CD14-positive monocyte (primary cell): ENCODE measurements at regions not wholly inside any gene's neighbourhood (a gene's known extent, or its start where the extent isn't known, plus 50 kb on each side); places are given as distances from the start of the nearest gene placed in this dataset.

Source experiments
- DNase-seq, 3 donors: peaks; one replicate each; pipeline ENCODE4 v3.0.0-alpha.2; 2011 to 2022
- H2AFZ ChIP-seq: 2 replicates; pipeline ENCODE4 v1.6.0; 2012; ENCODE audit warnings: mild to moderate bottlenecking, low read depth, low read length, inconsistent platforms; ENCODE audit not compliant: insufficient read depth, poor library complexity, severe bottlenecking
- H3K27ac ChIP-seq, 2 donors: 1 replicate in 1 of 2; 2 replicates in 1 of 2; pipeline ENCODE4 v1.5.1; 2012 to 2013; ENCODE audit warnings: low read length in 2 of 2, control low read depth in 1 of 2, inconsistent platforms in 1 of 2, low read depth in 1 of 2, mild to moderate bottlenecking in 1 of 2
- H3K27me3 ChIP-seq, 2 donors: one replicate each; pipeline versions ENCODE4 v1.6.0 to v1.6.1; 2011 to 2013; ENCODE audit warnings: low read length in 2 of 2; ENCODE audit not compliant: control insufficient read depth in 2 of 2, insufficient read depth in 2 of 2
- H3K36me3 ChIP-seq, 2 donors: replicated peaks in 1 of 2; 1 replicate in 1 of 2; 2 replicates in 1 of 2; pipeline versions ENCODE4 v1.5.1 to v1.6.1; 2012 to 2013; ENCODE audit warnings: low read length in 2 of 2, control low read depth in 1 of 2, inconsistent platforms in 1 of 2, mild to moderate bottlenecking in 1 of 2; ENCODE audit not compliant: insufficient read depth in 2 of 2, control insufficient read depth in 1 of 2
- H3K4me1 ChIP-seq, 2 donors: 1 replicate in 1 of 2; 2 replicates in 1 of 2; pipeline versions ENCODE4 v1.5.1 to v1.6.1; 2012 to 2013; ENCODE audit warnings: low read length in 2 of 2, control low read depth in 1 of 2, inconsistent platforms in 1 of 2, mild to moderate bottlenecking in 1 of 2, moderate library complexity in 1 of 2; ENCODE audit not compliant: insufficient read depth in 2 of 2, control insufficient read depth in 1 of 2
- H3K4me2 ChIP-seq: replicated peaks from 2 replicates; pipeline ENCODE3; 2012; ENCODE audit warnings: low read length, moderate library complexity, mild to moderate bottlenecking; ENCODE audit not compliant: poor library complexity, severe bottlenecking; ENCODE audit errors: extremely low read depth
- H3K4me3 ChIP-seq, 3 experiments: fragments of 200-600 bp in 1 of 3; sonication (generic) in 1 of 3; replicated peaks in 1 of 3; 1 replicate in 2 of 3; 2 replicates in 1 of 3; pipeline ENCODE4 v1.5.1; 2011 to 2013; ENCODE audit warnings: low read length in 3 of 3, mild to moderate bottlenecking in 3 of 3, control low read depth in 2 of 3, low read depth in 2 of 3, inconsistent platforms in 1 of 3, moderate library complexity in 1 of 3
- H3K79me2 ChIP-seq: 2 replicates; pipeline ENCODE4 v1.6.0; 2012; ENCODE audit warnings: mild to moderate bottlenecking, control low read depth, inconsistent platforms, low read length, moderate library complexity; ENCODE audit not compliant: insufficient read depth
- H3K9ac ChIP-seq: 2 replicates; pipeline ENCODE4 v1.6.0; 2017; ENCODE audit warnings: low read length, mild to moderate bottlenecking; ENCODE audit not compliant: insufficient read depth, poor library complexity, severe bottlenecking
- H3K9me3 ChIP-seq, 2 donors: replicated peaks in 1 of 2; 1 replicate in 1 of 2; 2 replicates in 1 of 2; pipeline versions ENCODE4 v1.5.1 to v1.6.1; 2012 to 2013; ENCODE audit warnings: low read length in 2 of 2, control low read depth in 1 of 2; ENCODE audit not compliant: control insufficient read depth in 1 of 2, insufficient read depth in 1 of 2
- H4K20me1 ChIP-seq: 2 replicates; pipeline ENCODE4 v1.6.0; 2012; ENCODE audit warnings: mild to moderate bottlenecking, low read length, control low read depth, moderate library complexity; ENCODE audit not compliant: insufficient read depth
- H3K27ac Mint-ChIP-seq, 7 donors: one replicate each; pipeline ENCODE4 v1.8.0; 2020; ENCODE audit warnings: mild to moderate bottlenecking in 7 of 7, mixed read lengths in 7 of 7, moderate library complexity in 6 of 7, inconsistent platforms in 2 of 7
- H3K27me3 Mint-ChIP-seq, 3 donors: one replicate each; pipeline ENCODE4 v1.8.0; 2021 to 2022; ENCODE audit warnings: low read depth in 3 of 3, mild to moderate bottlenecking in 3 of 3, mixed read lengths in 3 of 3, moderate library complexity in 3 of 3, inconsistent platforms in 1 of 3
- H3K36me3 Mint-ChIP-seq, 2 donors: one replicate each; pipeline ENCODE4 v1.8.0; 2020; ENCODE audit warnings: mixed read lengths in 2 of 2, inconsistent platforms in 1 of 2, mild to moderate bottlenecking in 1 of 2
- H3K4me1 Mint-ChIP-seq: one replicate; pipeline ENCODE4 v1.8.0; 2020; ENCODE audit warnings: mild to moderate bottlenecking, mixed read lengths
- H3K4me3 Mint-ChIP-seq, 2 donors: one replicate each; pipeline ENCODE4 v1.8.0; 2020; ENCODE audit warnings: mild to moderate bottlenecking in 2 of 2, mixed read lengths in 2 of 2, moderate library complexity in 1 of 2
- H3K9me3 Mint-ChIP-seq, 7 donors: one replicate each; pipeline ENCODE4 v1.8.0; 2020 to 2022; ENCODE audit warnings: mixed read lengths in 7 of 7, mild to moderate bottlenecking in 6 of 7, moderate library complexity in 6 of 7, inconsistent platforms in 2 of 7
- CTCF ChIP-seq: fragments of 200-600 bp; IDR thresholded peaks from one replicate; pipeline ENCODE4 v1.8.0; 2022; ENCODE audit warnings: antibody characterized with exemption, mild to moderate bottlenecking
- WGBS: methylation state at CpG from one replicate; pipeline ENCODE4 v1.1.5; 2013; ENCODE audit warnings: missing lambda C conversion rate; ENCODE audit not compliant: insufficient coverage; 5-methylcytosine and 5-hydroxymethylcytosine counted together
- intact Hi-C, 2 donors: fragments of 100-400 bp; cut with micrococcal nuclease; formaldehyde crosslinking; loops; one replicate each; pipeline versions ENCODE4 v1.15.0 to v1.15.1; 2023

GRCh38 chr16:79347277-79347676 lies 253.3 kb downstream of the MAF start:
- H3K27me3 ChIP-seq, result peaks cover 5 to 8% of the 10 kb centered on the region in 2 donors
- TF ChIP-seq CTCF, result no peak
- H3K27ac ChIP-seq, result no peak overlapping the region
- no peaks in the 10 kb centered on the region for H3K4me1 ChIP-seq
- no peaks in the 10 kb centered on the region for H3K79me2 ChIP-seq
- H4K20me1 ChIP-seq, result no peaks in the 10 kb centered on the region
- Mint-ChIP-seq H3K4me1 (peaks cover 2% of the 10 kb centered on the region), H3K9me3 (peaks cover 0 to under 1% (median 0%) of the 10 kb centered on the region in 7 donors), H3K27ac (no peak overlapping the region), H3K4me3 (peak overlapping the region in 1 of 2 donors; percentile 28), H3K27me3 (peaks cover 2 to 9% (median 6%) of the 10 kb centered on the region in 3 donors), H3K36me3 (no peaks in the 10 kb centered on the region)
- no peaks in the 10 kb centered on the region for H3K9me3 ChIP-seq
- H3K4me3 ChIP-seq, result no peak overlapping the region
- no peak overlapping the region for H3K4me2 ChIP-seq
- WGBS, result 92% methylated on average over 13 of the region's 19 CpGs
- no peak overlapping the region for H3K9ac ChIP-seq
- DNase-seq, result no peak
- intact Hi-C loops, result no loop called here
- no peak overlapping the region for H2AFZ ChIP-seq
- H3K36me3 ChIP-seq, result no peaks in the 10 kb centered on the region

DNA sequence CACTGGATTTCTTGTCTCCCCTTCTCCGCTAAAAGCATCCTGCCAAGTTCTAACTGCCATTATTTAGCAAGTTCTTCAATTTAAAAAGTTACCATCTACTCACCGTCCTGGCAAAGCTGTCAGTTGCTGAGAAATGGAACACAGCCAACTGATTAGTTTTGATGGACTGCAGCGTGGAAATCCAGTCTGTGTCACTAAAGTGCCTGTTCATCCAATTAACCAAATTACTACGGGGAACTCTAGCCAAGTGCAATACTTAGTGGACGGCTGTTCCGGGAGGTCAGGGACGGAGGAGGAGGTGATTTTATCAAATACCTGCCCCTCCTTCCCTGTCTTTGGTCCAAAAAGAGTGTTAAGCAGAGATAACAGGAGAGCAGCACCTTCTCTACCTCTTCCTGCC lies 260.7 kb downstream of the MAF start:
- H3K36me3 ChIP-seq, result no peaks in the 10 kb centered on the region
- TF ChIP-seq CTCF, result no peak
- H3K4me2 ChIP-seq, result no peak overlapping the region
- DNase-seq, result no peak
- H3K27me3 ChIP-seq, result peaks cover 5 to 8% of the 10 kb centered on the region in 2 donors
- H3K9ac ChIP-seq, result no peak overlapping the region
- Mint-ChIP-seq H3K4me1 (peaks cover 6% of the 10 kb centered on the region), H3K27me3 (peaks cover 0 to 11% (median 4%) of the 10 kb centered on the region in 3 donors), H3K36me3 (no peaks in the 10 kb centered on the region), H3K9me3 (peaks cover 2 to 10% (median 3%) of the 10 kb centered on the region in 7 donors), H3K27ac (no peak overlapping the region), H3K4me3 (no peak overlapping the region)
- H4K20me1 ChIP-seq, result no peaks in the 10 kb centered on the region
- WGBS, result 94% methylated on average over 5 of the region's 7 CpGs
- no peaks in the 10 kb centered on the region for H3K4me1 ChIP-seq
- H3K4me3 ChIP-seq, result no peak overlapping the region
- intact Hi-C loops, result no loop called here
- H2AFZ ChIP-seq, result no peak overlapping the region
- H3K9me3 ChIP-seq, result peaks cover 0 to 5% of the 10 kb centered on the region in 2 donors
- no peaks in the 10 kb centered on the region for H3K79me2 ChIP-seq
- no peak overlapping the region for H3K27ac ChIP-seq
